ENCODE measurements at regions not wholly inside any gene's neighbourhood (a gene's known extent, or its start where the extent isn't known, plus 50 kb on each side); places are given as distances from the start of the nearest gene placed in this dataset.

DNA sequence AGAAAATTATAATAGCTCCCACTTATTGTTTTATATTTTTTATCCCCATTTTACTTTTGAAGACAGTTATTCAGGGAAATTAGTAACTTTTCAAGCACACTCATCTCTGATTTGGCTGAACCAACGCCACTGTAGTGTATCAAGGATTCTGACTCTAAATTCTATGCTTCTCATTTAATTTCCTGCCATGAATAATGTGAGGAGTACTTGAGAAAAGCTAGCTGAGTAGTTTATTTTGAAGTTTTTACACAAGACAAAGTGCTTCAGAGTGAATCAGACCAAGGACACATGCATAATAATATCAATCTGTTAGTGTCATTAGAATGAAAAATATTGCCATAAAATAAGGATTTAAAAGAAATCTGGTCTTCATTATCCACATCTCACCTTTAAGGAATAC, 329.9 kb downstream of the SLITRK6 start:
- no peak for DNase-seq (ENCODE audit: low spot score)

DNA sequence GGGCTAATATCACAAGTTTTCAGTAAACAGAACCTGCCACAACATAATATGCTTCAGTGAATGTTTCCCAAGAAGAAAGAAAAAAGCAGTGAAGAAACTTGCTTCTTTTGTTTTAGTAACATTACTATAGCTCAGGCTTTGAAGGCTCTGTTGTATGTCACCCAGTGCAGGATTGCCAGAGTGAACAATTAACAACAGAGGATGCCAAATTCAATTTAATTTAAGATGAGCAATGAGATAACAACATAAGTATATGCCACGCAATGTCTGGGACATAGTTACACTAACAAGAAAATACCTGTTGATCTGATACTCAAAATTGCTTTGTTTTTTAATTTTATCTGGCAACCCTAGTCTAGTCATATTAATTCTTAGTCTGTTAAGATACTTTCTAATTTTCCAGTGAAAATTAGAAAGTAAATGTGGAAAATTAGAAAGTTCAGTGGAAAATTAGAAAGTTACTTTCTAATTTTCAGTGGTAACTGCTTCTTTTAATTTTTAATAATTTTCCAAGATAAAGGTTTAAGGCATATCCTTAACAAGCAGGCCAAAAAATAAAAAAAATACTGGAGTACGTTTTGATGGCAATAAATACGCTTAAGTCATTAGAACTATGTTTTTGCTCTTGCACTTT, 336.3 kb downstream of the SLITRK6 start:
- no peak for DNase-seq (ENCODE audit: low spot score)

DNA sequence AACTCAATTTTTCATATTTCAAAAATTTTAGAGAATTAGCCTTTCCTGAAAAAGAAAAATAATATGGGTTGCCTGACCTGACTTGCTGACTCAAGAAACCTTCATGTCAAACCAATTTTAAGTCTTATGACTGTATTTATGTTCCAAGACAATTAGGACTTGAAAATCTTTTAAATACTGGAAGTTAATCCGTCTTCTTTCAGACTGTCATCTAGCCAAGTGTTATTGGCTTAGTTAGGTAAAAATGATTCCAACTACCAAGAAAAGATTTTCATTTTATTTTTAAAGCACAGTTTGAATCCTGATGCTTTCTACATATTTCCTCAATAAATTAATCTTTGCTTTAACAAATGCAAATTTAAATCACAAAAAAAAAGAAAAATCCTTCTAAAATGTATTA, 337.6 kb downstream of the SLITRK6 start:
- no peak for DNase-seq (ENCODE audit: low spot score)

DNA sequence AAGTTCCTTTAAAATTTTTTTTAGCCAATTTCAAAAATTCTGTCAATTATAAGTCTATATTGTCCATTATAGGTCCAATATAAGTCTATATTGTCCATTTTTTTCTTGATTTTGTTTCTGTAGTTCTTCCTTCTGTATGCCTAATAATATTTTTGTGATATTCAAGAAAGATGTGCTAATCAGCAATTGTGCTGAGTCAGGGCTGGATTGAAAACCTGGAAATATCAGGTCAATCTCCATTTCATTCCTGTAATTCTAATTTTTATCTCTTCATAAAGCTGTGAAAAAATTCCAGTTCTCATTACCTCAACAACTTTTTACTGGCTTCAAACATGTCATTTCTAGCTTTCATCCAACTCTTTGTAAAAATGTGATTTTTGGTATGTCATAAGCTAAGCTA, 353.7 kb downstream of the SLITRK6 start:
- DNase-seq (ENCODE audit: low spot score): no peak

DNA sequence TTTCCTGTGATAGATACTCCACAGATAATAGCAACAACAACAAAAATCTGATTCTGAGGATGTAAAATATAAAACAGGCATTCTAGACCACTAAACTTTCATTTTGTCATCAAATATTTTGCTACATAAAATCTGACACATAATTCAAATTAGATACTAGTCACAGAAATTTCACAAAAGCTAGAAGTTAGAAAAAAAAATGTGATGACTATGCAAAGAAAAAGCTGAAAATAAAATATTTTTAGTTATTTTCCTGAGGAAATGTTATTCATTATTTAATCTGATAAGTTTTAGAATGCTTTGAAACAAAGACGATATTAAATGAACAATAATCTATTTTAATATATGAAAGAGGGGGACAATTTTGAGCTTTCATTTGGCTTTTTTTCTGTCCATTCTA, 357.2 kb downstream of the SLITRK6 start:
- DNase-seq (ENCODE audit: low spot score): no peak

DNA sequence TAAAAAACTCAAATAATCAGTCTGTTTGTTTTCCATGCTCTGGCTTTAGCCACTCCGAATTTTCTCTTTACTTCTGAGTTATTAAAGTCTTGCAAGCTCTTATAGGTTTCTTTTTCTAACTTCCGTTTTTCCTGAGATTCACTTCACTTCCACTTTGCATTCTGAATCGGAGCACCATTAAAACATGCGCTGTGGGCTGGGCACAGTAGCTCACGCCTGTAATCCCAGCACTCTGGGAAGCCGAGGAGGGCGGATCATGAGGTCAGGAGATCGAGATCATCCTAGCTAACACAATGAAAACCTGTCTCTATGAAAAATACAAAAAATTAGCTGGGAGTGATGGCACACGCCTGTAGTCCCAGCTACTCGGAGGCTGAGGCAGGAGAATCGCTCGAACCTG, 357.9 kb downstream of the SLITRK6 start:
- no peak for DNase-seq (ENCODE audit: low spot score)

DNA sequence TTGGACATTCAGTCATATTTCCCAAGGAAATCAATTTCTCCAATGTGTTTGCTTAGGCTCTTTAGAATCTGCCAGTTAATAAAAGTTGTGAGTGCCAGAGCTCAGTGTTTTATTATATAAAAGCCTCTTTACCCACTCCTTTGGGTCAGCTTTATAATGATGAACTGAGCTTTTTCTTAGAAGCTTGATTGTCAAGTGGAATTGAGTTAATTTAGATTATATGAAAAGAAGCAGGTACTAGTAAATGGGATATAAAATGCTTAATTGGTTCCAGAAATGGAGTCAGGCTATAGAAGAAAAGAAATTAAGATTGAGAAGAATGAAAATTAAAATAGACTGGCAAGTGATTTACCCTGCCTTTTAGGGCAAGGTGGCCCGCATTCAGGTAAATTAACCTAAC, 363.2 kb downstream of the SLITRK6 start:
- no peak for DNase-seq (ENCODE audit: low spot score)

DNA sequence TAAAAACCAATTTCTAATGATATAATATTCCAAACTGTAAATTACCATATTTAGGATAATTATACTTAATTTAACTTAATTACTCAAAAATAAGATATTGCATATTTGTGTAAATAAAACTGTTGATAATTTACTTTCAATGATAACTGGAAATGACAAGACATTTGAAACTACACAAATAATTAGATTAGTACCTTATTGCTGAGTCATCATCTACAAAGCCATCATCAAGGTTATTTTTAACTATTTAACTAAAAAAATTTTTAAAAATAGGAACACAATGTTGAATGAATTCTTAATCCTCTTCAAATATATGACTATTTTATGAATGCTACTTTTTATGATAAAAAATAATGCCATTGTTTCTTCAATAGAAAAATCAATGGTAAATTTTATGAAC, 364.3 kb downstream of the SLITRK6 start:
- DNase-seq (ENCODE audit: low spot score): no peak

DNA sequence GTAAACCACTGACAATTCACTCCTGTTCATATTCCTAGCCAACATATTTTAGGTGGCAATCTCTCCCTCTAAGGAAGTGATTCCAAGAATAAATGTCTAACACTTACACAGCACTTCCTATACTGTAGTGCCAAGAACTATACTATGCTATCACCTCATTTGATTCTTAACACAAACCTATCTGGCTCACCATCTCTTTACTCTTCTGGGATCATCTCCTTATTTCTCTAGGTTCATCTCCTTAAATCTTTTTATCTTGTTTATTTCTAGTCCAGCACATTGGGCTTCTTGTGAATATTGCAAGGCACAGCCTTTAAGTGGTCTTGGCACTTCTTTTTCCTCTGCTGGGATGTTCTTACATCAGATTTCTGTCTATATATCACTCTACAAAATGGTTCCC, 366.3 kb downstream of the SLITRK6 start:
- no peak for DNase-seq (ENCODE audit: low spot score)

DNA sequence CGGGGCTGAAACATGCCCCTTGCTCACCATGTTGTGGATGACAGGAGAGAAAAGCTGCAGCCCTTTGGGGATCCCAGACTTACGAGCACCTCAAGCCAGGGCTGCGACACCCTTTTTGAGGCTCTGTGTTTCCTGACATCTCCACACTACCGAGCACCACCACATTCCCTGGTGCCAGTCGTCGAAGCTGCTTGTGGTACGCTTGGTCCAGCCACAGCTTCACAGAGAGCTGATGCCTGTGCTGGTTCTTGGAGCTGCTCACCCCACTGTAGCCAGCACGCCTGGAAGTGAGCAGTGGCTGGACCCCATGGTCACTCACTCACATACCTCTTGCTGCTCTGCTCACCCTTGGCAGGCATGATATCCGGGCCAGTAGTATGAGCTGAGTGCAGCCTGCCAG, 367.5 kb downstream of the SLITRK6 start:
- DNase-seq (ENCODE audit: low spot score): no peak

DNA sequence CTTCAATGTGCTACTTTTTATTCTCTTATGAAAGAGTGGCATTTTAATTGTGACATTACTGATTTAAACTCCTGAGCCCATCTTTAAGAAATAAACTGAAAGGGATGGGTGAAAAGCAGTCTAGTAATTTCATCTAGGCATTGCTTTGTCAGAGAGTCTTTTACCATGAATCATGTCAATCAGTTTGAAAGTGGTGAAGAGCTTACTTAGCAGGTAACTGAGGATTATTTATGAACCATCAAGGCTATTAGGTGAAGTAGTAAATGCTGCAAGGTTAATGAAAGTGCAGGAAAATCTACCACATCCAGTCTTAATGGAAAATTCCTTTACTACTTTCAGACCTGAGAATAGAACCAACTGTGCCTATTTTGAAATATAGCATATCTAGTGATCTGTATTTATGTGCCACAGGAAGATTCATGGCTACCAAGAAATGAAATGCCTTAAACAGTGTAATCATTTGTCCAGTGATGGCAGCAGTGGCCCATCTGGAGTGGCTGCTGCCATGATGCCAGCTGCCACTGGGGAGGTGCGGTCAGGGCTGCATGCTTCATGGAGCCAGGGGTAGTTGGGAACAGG, 368.9 kb downstream of the SLITRK6 start:
- no peak for DNase-seq (ENCODE audit: low spot score)

DNA sequence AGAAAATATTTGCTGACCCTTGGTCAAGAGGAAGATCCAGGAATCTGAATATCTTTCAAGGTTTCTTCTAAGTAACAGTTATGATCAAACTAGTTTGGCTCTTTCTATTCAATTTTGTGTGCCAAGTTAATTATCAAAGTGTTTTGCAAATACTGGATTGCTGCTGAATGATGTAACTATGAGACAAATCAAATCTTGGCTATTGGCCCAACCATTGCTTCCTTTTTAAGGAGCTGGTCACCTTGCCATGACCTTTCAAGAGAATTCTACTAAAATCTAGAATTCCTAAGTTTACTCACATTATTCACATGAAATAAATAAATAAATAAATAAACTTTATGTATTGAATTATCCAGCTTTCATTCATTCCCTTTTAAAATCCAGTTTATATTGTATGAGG, 371.8 kb downstream of the SLITRK6 start:
- no peak for DNase-seq (ENCODE audit: low spot score)

DNA sequence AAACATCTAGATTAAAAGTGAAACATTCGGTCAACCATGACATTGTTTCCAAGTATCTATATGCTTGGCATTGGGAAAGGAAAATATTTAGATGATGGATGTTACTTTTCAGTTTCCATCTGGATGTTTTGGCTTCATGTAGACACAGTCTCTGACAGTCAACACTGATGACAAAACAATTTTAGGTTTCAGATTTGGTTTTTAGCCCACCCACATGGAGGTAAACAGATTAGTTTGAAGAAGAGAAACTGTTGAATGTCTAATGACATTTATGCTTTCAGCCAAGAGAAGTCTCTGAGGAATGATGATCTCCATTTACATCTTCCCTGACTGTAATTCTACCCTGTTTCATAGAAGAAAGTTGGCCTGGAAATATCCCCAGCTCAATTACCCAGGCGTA, 379.1 kb downstream of the SLITRK6 start:
- DNase-seq (ENCODE audit: low spot score): no peak

DNA sequence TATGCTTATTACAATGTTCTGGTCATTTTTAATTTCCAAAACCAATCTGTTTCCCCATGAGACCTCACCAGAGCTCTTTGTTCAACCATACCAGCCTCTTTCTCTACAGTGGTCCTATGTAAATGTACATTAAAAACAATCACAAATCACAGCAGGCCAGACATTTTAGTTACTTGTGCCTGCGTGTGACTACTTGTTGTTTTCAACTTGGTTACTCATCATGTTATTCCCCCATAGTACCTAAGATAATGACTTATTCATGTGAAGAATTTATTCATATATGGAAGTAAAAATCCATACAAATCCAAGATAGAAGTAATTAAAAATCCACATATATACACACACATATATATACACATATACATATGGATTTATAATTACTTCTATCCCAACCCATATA, 379.6 kb downstream of the SLITRK6 start:
- DNase-seq (ENCODE audit: low spot score): no peak

DNA sequence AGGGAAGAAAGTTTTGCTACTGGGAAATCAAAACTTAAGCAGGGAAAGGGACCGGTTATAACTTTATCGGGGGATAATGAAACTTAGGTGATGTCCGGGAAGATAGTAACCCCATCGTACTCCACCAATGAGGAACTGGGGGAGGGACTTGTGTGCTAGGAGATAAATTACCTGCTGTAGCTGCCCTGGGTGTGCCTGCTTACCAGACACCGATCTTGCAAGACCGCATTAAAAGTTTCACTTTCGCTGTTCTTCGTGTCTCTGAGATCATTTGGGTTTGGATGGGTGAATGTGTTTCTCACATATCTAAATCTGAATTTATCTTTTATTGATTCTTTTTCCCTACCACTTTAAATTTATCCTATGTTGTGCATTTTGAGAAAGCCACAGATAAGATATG, 381.4 kb downstream of the SLITRK6 start:
- no peak for DNase-seq (ENCODE audit: low spot score)

DNA sequence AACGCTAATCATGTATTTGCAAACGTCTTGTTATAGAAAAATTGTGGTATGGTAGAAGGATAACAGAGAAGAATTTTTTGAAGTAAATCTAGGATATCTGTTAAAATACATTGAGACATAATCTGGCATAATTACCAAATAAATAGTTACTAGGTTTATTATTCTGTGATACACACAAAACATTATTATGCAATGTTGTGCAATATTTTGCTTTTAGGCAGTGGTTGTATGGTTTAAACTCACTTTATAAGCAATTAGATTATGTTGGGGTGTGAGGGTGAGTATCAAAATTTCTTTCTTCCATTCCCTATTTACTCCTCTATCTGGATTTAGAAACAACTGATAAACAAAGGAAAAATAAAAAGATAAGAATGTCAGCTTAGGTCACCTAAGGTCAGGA, 385.6 kb downstream of the SLITRK6 start:
- DNase-seq (ENCODE audit: low spot score): no peak

DNA sequence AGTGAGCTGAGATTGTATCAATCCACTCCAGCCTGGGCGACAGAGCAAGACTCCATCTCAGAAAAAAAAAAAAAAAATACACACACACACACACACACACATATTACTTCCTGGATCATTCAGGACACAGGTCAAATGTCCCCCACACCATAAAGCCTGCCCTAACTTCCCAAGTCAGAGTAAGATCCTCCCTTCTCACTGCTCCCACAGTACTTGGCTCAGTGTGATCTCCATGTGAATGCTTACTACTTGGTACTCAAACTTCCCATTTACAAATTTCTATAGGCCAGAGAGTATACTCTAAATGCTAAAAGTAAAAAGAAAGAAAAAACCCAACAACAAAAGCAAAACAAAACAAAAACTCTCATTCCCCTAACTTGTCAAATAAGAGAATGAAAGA, 386.8 kb downstream of the SLITRK6 start:
- no peak for DNase-seq (ENCODE audit: low spot score)

DNA sequence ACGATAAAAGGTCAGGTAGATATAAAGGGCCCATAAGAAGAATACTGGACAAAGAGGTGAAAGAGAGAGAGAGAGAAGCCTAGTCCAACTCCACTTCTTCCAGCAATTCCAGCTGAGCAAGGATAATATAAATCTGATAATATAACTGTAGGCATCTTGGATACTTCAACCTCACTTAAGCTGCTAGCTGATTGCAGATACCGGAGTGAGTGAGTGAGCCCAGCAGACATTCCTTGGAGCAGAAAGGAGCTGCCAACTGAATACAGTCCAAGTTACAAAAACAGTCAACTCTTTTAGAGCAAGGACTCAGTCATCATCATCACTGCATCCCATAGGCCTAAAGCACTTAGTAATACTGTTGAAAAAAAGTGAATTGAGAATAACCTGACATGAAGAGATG, 387.6 kb downstream of the SLITRK6 start:
- no peak for DNase-seq (ENCODE audit: low spot score)

DNA sequence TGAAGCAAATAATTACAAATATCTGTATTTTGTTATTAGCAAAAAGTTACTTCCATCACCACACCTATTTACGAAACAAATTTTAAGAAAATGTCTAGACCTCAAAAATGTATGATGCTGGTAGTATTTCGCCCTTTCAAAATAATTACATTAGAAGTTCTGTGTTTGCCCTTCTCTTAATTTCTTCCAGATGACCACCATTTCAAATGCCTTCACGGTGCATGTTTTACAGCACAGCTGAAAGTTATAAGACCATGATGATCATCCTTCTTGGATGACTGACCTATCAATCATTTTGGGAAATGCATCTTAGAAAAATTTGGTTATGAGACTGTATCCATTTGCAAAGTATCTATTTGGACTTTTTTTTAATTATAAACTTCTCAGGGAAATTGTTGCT, 390.8 kb downstream of the SLITRK6 start:
- no peak for DNase-seq (ENCODE audit: low spot score)

DNA sequence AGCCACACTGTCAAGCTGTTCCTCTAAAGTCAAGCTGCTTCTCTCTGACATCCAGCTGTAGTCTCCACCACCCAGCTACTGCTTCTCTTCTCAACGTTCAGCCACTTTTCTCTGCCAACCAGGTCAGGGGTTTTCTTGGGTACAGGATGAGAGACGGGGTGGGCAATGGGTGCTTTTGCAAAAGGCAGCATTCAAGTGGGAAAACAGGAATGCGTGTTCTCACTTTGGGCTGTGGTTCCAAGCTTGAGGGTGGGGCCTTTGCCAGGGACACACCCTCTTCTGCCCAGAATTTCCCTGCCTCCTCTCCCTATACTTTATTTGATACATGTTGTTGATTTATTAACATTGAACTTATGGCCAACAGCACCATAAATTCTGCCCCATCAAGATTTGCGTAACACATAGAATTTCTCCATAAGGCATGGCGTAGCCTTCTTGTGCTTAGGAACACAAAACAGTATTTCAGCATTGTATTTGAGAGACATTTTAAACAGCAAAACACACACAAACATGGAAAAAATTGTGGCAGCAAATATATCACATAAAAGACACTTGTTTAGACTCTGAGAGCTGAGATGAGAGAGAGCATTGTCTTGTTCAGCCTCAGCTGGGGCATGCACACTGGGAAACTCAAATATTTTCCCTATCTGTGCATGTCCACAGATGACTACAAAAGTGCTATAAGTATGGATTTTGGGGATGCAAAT, 392.8 kb downstream of the SLITRK6 start:
- no peak for DNase-seq (ENCODE audit: low spot score)

DNA sequence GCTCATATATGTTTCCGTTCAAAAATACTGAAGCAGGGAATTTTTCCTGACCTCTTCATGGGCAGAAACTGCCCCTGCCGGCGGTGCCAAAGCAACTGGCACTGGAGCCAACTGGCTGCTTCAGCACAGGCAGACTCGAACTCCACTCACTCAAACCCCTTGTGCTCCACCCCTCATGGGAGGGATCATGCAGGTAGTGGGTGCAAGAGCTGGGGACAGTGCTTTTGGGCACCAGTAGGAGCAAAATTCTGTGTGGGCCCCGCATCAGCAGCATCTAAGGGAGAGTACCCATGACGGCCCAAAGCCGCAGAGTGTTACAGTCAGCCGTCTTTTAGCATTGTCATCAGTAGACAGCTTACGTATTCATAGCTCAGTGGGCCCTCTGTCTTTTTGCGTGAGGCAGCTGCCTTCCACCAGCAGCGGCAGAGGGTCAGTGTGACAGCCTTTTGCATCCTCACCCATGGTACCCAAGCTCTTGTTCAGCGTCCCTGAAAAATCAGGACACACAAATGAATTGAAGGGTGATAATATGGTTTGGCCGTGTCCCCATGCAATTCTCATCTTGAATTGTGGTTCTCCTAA, 393.8 kb downstream of the SLITRK6 start:
- no peak for DNase-seq (ENCODE audit: low spot score)

DNA sequence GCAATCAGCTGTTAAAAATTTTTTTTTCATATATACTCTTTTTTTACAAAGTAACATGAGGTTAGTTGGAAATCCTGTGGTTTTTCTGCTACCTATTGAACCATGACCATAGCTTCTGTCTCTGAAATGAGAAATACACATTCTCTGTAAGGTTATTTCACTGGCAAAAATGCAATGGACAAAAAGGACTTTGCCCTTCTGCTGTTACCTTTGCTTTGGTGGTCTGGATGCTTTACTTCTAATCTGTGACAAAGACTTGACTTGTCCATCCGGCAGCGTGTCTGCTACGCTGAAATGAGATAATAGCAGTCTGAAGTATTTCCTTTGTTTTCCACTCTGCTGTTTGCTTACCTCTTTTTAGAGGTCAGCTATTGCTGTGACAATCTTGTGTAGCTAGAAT, 412.8 kb downstream of the SLITRK6 start:
- no peak for DNase-seq (ENCODE audit: low spot score)

DNA sequence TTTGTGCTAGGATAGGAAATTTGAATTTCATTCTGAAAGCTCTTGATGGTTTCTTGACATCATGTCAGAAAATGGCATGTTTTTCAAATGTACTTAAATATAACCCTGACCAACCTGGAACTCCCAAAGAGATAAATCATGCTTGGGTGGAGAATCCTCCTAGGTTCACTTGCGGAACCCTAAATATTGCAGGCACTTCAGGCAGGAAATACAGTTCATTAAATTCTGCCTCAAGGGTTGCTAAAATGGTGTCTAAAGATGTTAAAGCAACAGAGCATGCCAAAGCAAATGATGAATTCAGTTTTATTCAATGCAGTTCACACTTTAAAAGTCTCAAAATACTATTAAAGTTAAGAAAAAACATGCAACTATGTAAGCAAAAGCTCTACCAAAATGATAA, 415.9 kb downstream of the SLITRK6 start:
- DNase-seq (ENCODE audit: low spot score): no peak

DNA sequence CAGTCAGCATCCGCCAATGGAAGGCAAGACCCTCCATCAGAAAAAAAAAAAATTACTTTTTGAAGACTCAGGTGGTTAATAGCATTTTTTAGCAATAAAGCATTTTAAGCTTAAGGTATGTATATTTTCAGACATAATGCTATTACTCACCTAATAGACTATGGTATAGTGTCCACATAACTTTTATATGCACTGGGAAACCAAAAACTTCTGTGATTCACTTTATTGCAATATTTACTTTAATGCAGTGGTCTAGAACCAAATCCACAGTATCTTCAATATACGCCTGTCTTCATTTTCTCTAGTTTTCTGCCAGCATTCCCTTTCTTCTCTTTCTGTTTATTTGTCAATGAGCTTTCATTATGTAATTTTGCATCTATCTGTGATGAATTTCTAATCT, 418.1 kb downstream of the SLITRK6 start:
- DNase-seq (ENCODE audit: low spot score): no peak

All from AG08395 (cell line).